B cell (primary cell): ENCODE measurements at regions not wholly inside any gene's neighbourhood (a gene's known extent, or its start where the extent isn't known, plus 50 kb on each side); places are given as distances from the start of the nearest gene placed in this dataset.

Experiments used
- ATAC-seq: fragments of 200-7000 bp; cut with Tn5 transposase; one replicate; pipeline ENCODE4 v1.10.0; 2021; ENCODE audit warnings: low read depth, mild to moderate bottlenecking, moderate number of reproducible peaks, moderate library complexity
- CTCF ChIA-PET: fragments of 350-600 bp; sonication (Branson Sonifier 250); formaldehyde crosslinking; loops from one replicate; lab custom pipeline; 2021; ENCODE audit warnings: antibody characterized with exemption, inconsistent platforms; lab: Charles Lee
- POLR2A ChIA-PET: fragments of 350-600 bp; sonication (Branson Sonifier 250); formaldehyde crosslinking; loops from one replicate; lab custom pipeline; 2021; ENCODE audit warnings: antibody characterized with exemption; lab: Charles Lee
- DNase-seq: peaks from one replicate; pipeline ENCODE4 v3.0.0; 2013
- H2AFZ ChIP-seq: 2 replicates; pipeline ENCODE4 v1.6.1; 2012; ENCODE audit warnings: mild to moderate bottlenecking, low read depth, low read length; ENCODE audit not compliant: insufficient read depth, poor library complexity, severe bottlenecking
- H3K27ac ChIP-seq, 2 donors: 1 replicate in 1 of 2; 2 replicates in 1 of 2; pipeline ENCODE4 v1.5.1; 2012 to 2013; ENCODE audit warnings: low read length in 2 of 2, mild to moderate bottlenecking in 2 of 2, moderate library complexity in 1 of 2
- H3K27me3 ChIP-seq, 4 experiments: fragments of 200-600 bp in 1 of 4; sonication (generic) in 1 of 4; replicated peaks in 1 of 4; 1 replicate in 2 of 4; 2 replicates in 2 of 4; pipeline versions ENCODE4 v1.6.1 to v1.7.0; 2013 to 2016; ENCODE audit warnings: low read length in 3 of 4, mild to moderate bottlenecking in 2 of 4, mixed read lengths in 1 of 4, moderate library complexity in 1 of 4; ENCODE audit not compliant: insufficient read depth in 4 of 4, control insufficient read depth in 3 of 4; ENCODE audit errors: control extremely low read depth in 1 of 4
- H3K36me3 ChIP-seq, 2 experiments: replicated peaks in 1 of 2; 1 replicate in 1 of 2; 2 replicates in 1 of 2; pipeline versions ENCODE4 v1.6.1 to v1.7.1; 2013; ENCODE audit warnings: low read length in 1 of 2; ENCODE audit not compliant: insufficient read depth in 2 of 2, control insufficient read depth in 1 of 2; ENCODE audit errors: control extremely low read depth in 1 of 2, extremely low read depth in 1 of 2
- H3K4me1 ChIP-seq, 2 donors: fragments of 200-600 bp in 1 of 2; sonication (generic) in 1 of 2; 1 replicate in 1 of 2; 2 replicates in 1 of 2; pipeline versions ENCODE4 v1.5.1 to v1.6.1; 2013 to 2017; ENCODE audit warnings: low read length in 2 of 2; ENCODE audit not compliant: control insufficient read depth in 2 of 2, insufficient read depth in 2 of 2
- H3K4me2 ChIP-seq: replicated peaks from 2 replicates; pipeline ENCODE3; 2012; ENCODE audit warnings: mild to moderate bottlenecking, low read depth, low read length; ENCODE audit not compliant: poor library complexity, severe bottlenecking
- H3K4me3 ChIP-seq, 5 experiments: fragments of 200-600 bp in 1 of 5; sonication (generic) in 1 of 5; 1 replicate in 3 of 5; 2 replicates in 2 of 5; pipeline versions ENCODE4 v1.5.1 to v1.7.0; 2011 to 2016; ENCODE audit warnings: low read length in 4 of 5, mild to moderate bottlenecking in 4 of 5, low read depth in 2 of 5, control low read depth in 1 of 5, moderate library complexity in 1 of 5; ENCODE audit not compliant: insufficient read depth in 1 of 5; ENCODE audit errors: control extremely low read depth in 1 of 5, extremely low read depth in 1 of 5
- H3K79me2 ChIP-seq: fragments of 200-600 bp; sonication (generic); one replicate; pipeline ENCODE4 v1.6.0; 2016; ENCODE audit warnings: low read length; ENCODE audit not compliant: control insufficient read depth, insufficient read depth
- H3K9ac ChIP-seq: fragments of 200-600 bp; sonication (generic); 2 replicates; pipeline ENCODE4 v1.6.1; 2017; ENCODE audit warnings: mild to moderate bottlenecking, low read length, moderate library complexity
- H3K9me3 ChIP-seq, 3 donors: one replicate each; pipeline versions ENCODE4 v1.6.1 to v1.7.1; 2013; ENCODE audit warnings: low read length in 2 of 3; ENCODE audit not compliant: control insufficient read depth in 2 of 3, insufficient read depth in 1 of 3; ENCODE audit errors: control extremely low read depth in 1 of 3
- H4K20me1 ChIP-seq: 2 replicates; pipeline ENCODE4 v1.6.0; 2012; ENCODE audit warnings: mild to moderate bottlenecking, low read length; ENCODE audit not compliant: insufficient read depth, control insufficient read depth, poor library complexity, severe bottlenecking
- H3K27ac Mint-ChIP-seq: one replicate; pipeline ENCODE4 v1.8.0; 2021; ENCODE audit warnings: mixed read lengths
- H3K27me3 Mint-ChIP-seq: one replicate; pipeline ENCODE4 v1.8.0; 2021; ENCODE audit warnings: mixed read lengths
- H3K4me1 Mint-ChIP-seq: one replicate; pipeline ENCODE4 v1.8.0; 2021; ENCODE audit warnings: mixed read lengths
- H3K4me3 Mint-ChIP-seq: one replicate; pipeline ENCODE4 v1.8.0; 2021; ENCODE audit warnings: mixed read lengths
- H3K9me3 Mint-ChIP-seq: one replicate; pipeline ENCODE4 v1.8.0; 2022; ENCODE audit warnings: mixed read lengths; ENCODE audit not compliant: insufficient read depth
- EZH2 ChIP-seq: IDR thresholded peaks from 2 replicates; pipeline ENCODE4 v1.6.1; 2012; ENCODE audit warnings: borderline replicate concordance, low read depth, mild to moderate bottlenecking, moderate library complexity, low read length; ENCODE audit not compliant: insufficient read depth, poor library complexity, severe bottlenecking
- WGBS: methylation state at CpG from one replicate; pipeline ENCODE4 v1.1.5; 2013; ENCODE audit warnings: missing lambda C conversion rate; ENCODE audit not compliant: insufficient coverage; 5-methylcytosine and 5-hydroxymethylcytosine counted together
- intact Hi-C: fragments of 100-400 bp; cut with micrococcal nuclease; formaldehyde crosslinking; loops from one replicate; pipeline ENCODE4 v1.10.0; 2022
- TF ChIP-seq, protein P1 (sequence below): fragments of 200-600 bp; IDR thresholded peaks from one replicate; pipeline ENCODE4 v1.8.0; 2022; ENCODE audit warnings: antibody characterized with exemption, mild to moderate bottlenecking

DNA sequence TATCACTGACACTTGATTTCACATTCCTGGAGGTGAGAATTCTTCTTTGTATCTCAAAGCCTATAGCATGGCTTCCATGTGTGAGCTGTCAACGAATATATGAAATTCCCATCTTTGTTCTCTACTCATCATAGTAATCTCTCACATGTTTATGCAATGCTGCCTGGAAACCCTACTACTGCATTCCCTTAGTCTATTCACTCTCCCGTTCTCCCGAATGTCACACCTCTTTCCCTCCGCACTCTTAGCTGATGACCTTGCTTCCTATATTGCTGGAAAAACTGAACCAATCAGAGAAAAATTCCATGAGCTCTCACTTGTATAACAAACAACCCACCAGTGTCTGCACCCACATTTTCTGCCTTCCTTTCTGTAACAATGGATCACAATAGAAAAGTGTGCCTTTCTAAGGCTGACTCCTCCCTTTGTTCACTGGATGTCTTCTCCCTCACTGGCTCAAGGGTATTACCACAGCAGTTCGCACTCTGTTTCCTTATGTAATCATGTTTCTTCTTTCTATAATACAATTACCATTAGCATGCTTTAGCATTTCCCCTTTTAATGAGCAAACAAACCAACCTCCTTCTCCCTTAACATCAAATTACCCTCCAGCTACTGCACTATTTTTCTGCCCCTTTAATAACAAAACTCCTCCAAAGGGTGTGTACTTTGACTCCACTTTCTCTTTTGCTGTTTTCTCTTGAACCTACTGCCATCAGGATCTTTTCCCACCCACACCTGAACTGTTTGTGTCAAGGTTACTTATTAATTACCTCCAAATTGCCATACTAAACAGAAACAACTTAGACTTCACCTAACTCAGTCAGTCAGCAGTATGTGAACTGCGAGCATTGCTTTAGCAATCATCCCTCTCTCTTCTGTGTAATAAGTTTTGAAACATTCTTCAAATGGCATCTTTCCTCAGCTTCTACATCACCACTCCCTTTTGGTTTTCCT is 63.9 kb upstream of the CCDC196 start:
- Histone ChIP-seq H3K9me3 (no peaks in the 10 kb centered on the region), H3K36me3 (no peaks in the 10 kb centered on the region), H3K27me3 (no peaks in the 10 kb centered on the region), H3K4me1 (no peaks in the 10 kb centered on the region), H3K27ac (no peak overlapping the region), H2AFZ (no peak overlapping the region), H4K20me1 (no peaks in the 10 kb centered on the region), H3K4me2 (no peak overlapping the region), H3K79me2 (no peaks in the 10 kb centered on the region), H3K9ac (no peak overlapping the region), H3K4me3 (no peak overlapping the region)
- Mint-ChIP-seq H3K4me1 (no peaks in the 10 kb centered on the region), H3K9me3 (peaks cover 2% of the 10 kb centered on the region), H3K27me3 (no peaks in the 10 kb centered on the region), H3K4me3 (no peak overlapping the region), H3K27ac (no peak overlapping the region)
- intact Hi-C loops, result no loop called here
- ATAC-seq (no peak), DNase-seq (no peak)
- no peak for TF ChIP-seq EZH2
- TF ChIP-seq, protein P1, sequence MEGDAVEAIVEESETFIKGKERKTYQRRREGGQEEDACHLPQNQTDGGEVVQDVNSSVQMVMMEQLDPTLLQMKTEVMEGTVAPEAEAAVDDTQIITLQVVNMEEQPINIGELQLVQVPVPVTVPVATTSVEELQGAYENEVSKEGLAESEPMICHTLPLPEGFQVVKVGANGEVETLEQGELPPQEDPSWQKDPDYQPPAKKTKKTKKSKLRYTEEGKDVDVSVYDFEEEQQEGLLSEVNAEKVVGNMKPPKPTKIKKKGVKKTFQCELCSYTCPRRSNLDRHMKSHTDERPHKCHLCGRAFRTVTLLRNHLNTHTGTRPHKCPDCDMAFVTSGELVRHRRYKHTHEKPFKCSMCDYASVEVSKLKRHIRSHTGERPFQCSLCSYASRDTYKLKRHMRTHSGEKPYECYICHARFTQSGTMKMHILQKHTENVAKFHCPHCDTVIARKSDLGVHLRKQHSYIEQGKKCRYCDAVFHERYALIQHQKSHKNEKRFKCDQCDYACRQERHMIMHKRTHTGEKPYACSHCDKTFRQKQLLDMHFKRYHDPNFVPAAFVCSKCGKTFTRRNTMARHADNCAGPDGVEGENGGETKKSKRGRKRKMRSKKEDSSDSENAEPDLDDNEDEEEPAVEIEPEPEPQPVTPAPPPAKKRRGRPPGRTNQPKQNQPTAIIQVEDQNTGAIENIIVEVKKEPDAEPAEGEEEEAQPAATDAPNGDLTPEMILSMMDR, result no peak
- ChIA-PET POLR2A (no interaction called here), CTCF (no interaction called here)
- 94% methylated on average over 6 of the region's 6 CpGs for WGBS

DNA sequence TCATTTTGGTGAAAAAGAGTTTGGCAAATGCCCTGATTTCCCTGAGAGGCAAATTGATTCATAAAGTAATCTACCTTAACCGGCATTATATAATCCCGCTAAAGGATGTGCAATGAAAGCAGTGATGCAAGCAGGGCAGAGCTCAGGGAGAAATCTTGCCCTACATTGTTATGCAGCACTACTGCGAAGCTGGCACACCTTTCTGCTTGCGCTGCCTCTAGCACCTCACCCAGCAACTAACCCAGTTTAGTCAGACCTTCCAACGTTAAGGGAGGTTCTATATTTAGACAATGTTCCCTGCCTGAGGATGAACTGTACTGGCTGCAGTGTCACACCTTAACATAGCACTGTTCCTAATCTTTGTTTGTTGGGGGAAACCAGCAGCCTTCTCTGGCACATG is 60.8 kb upstream of the CCDC196 start:
- Histone ChIP-seq H3K4me2 (no peak overlapping the region), H3K27ac (no peak overlapping the region), H3K27me3 (no peaks in the 10 kb centered on the region), H2AFZ (no peak overlapping the region), H3K4me3 (no peak overlapping the region), H3K36me3 (no peaks in the 10 kb centered on the region), H3K79me2 (no peaks in the 10 kb centered on the region), H3K9me3 (no peaks in the 10 kb centered on the region), H3K4me1 (no peaks in the 10 kb centered on the region), H3K9ac (no peak overlapping the region), H4K20me1 (no peaks in the 10 kb centered on the region)
- no peak overlapping the region for H3K4me3 Mint-ChIP-seq
- H3K4me1 Mint-ChIP-seq, result no peaks in the 10 kb centered on the region
- intact Hi-C loops, result no loop called here
- no peak for ATAC-seq
- no peaks in the 10 kb centered on the region for H3K27me3 Mint-ChIP-seq
- no peaks in the 10 kb centered on the region for H3K9me3 Mint-ChIP-seq
- no peak for TF ChIP-seq EZH2
- no peak overlapping the region for H3K27ac Mint-ChIP-seq
- CTCF ChIA-PET, result no interaction called here
- WGBS, result 92% methylated on average over 2 of the region's 5 CpGs
- no peak for DNase-seq
- POLR2A ChIA-PET, result no interaction called here
